ENCODE measurements at regions not wholly inside any gene's neighbourhood (a gene's known extent, or its start where the extent isn't known, plus 50 kb on each side); places are given as distances from the start of the nearest gene placed in this dataset.

DNA sequence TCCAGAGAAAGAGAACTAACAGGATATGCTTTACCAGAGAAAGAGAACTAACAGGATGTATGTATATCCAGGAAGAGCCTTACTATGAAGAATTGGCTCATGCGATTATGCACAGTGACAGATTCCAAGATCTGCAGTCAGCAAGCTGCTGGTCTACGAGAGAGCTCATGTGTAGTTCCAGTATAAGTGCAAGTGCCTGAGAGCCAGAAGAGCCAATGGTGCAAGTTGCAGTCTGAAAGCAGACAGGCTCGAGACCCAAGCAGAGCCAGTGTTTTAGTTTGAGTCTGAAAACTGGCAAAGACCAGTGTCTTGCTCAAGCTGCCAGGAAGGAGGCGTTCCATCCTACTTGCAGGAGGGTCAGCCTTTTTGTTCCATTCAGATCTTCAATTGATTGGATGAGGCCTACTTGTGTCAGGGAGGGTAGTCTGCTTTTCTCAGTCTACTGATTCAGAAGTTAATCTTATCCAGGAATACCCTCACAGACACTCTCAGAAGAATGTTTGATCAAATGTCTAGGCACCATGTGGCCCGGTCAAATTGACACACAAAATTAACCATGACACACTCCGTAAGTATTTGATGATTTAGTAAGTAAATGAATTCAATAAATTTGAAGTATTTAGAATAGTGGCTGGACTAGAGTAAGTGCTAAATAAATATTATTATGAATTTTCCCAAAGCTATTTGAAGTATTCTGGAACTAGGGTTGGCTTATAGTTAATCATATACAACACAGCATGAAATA lies 372.1 kb upstream of the SGCD start:
- no peak for TF ChIP-seq CTCF (IDR thresholded peaks at IDR 0.05 in 8 of 11, conservative IDR thresholded peaks at IDR 0.05 in 3 of 11)
- no peak for TF ChIP-seq POLR2AphosphoS5 (IDR thresholded peaks at IDR 0.05)

All from spleen (tissue), 7 donors.